Pulmonary artery endothelial cell (primary cell): ENCODE measurements at regions not wholly inside any gene's neighbourhood (a gene's known extent, or its start where the extent isn't known, plus 50 kb on each side); places are given as distances from the start of the nearest gene placed in this dataset.

Source experiments
- DNase-seq: peaks from one replicate; pipeline ENCODE4 v3.0.0-alpha.2; 2011; ENCODE audit warnings: low read depth, low spot score

DNA sequence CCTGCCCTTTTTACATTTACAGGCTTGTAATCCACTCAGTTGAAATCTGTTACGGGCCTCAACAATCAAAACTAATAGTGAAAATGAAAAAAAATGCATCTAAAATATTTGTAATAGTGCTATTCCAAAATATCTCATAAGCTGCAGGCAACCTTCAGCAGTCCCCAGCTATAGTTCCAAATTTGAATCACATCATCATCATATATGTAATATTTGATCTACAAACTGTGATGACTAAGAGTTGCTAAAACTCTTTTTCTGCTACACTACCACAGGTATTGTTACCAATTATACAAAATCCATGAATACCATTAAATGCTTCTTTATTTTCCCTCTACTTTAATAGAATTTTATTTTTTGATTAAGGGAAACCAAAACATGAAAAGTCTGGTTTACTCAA is 121.4 kb upstream of the RFC3 start:
- no peak for DNase-seq

GRCh38 chr13:33697926-33698325 is 120.0 kb upstream of the RFC3 start:
- DNase-seq, result no peak

- no peak for DNase-seq
Measured at GRCh38 chr13:33707449-33707848, 110.5 kb upstream of the RFC3 start.

DNA sequence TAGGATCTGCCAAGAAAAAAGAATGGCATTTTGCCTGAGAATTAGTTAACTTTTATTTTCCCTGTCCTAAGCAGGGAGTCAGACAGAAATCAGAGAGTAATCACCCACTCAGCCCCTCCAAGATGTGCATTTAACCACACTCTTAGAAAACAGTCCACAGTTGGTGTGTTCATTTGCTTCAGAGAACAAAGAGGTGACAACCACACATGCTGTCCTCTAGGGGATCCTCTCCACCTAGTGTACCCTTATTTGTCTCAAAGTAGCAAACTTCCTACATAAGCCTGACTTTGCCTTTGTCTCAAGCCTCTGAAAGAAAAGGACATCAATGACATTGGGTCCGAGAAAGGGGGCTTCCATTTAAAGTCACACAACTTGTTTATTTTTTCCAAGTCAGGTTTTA is 107.0 kb upstream of the RFC3 start:
- no peak for DNase-seq

- no peak for DNase-seq
Measured at GRCh38 chr13:33711436-33711835, 106.5 kb upstream of the RFC3 start.

GRCh38 chr13:33717775-33718174 is 100.2 kb upstream of the RFC3 start:
- DNase-seq, result no peak

GRCh38 chr13:33721724-33722123 is 96.2 kb upstream of the RFC3 start:
- DNase-seq, result no peak

- DNase-seq, result no peak
Measured at GRCh38 chr13:33722216-33722915, 95.6 kb upstream of the RFC3 start.

- no peak for DNase-seq
Measured at GRCh38 chr13:33723365-33723764, 94.6 kb upstream of the RFC3 start.

- DNase-seq, result peak; percentile 68
Measured at GRCh38 chr13:33723772-33724435, 94.0 kb upstream of the RFC3 start.

DNA sequence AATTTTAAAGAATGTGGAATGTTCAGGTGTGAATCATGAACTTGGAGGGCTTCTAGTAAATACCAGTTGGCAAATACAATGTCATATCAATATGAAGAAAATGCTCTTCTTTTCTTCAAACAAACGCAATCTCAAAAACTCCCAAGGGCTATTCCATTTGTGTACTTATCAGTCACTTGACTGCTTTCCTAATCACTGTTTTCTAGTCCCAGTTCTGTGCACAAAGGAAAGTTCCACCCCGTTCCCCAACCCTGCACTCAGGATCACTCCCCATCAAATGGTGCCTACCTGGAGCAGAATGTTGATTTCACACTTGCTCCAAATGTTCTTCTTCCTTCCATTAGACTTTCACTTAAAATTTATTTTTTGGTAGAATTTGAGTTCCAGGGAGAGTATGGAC is 92.6 kb upstream of the RFC3 start:
- no peak for DNase-seq

GRCh38 chr13:33727297-33728083 is 90.5 kb upstream of the RFC3 start:
- DNase-seq, result no peak

GRCh38 chr13:33728271-33729037 is 89.5 kb upstream of the RFC3 start:
- DNase-seq, result no peak

DNA sequence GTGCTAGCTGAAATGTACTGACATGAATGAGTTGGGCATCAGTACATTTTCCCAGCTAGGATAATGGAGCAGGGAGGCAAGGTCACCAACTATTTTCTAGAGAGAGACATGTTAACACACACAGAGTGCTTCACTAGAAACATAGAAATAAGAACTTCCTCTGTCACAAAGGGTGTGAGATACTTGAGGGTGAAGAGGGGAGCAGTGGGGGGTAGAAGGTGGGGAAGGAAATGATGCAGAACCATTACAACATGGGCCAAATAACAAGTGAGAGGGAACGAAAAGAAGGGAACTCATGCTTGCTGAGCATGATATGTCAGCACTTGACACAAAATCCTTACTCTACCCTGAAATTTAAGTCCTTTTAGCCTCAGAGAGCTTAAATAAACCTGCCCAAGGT is 87.8 kb upstream of the RFC3 start:
- no peak for DNase-seq

- no peak for DNase-seq
Measured at GRCh38 chr13:33730619-33731018, 87.3 kb upstream of the RFC3 start.

GRCh38 chr13:33735276-33735675 is 82.7 kb upstream of the RFC3 start:
- DNase-seq, result no peak

DNA sequence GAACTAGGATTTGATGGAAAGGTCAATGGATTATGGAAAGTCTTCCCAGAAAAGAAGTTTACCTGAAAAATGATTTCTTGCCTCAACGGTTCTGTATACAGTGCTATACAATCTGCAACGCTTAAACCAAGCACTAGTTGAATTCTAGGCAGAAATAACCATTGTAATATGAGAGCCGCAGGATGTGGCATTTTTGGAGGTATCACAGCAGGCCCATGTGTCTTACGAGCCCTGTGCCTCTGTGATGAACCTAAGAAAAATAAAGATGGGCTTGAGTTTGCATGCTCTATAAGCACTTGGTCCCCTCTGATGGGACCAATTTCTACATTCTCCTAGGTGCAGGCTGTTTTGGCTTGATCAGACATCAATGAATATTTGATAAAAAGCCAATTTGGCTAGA is 78.7 kb upstream of the RFC3 start:
- DNase-seq, result no peak

DNA sequence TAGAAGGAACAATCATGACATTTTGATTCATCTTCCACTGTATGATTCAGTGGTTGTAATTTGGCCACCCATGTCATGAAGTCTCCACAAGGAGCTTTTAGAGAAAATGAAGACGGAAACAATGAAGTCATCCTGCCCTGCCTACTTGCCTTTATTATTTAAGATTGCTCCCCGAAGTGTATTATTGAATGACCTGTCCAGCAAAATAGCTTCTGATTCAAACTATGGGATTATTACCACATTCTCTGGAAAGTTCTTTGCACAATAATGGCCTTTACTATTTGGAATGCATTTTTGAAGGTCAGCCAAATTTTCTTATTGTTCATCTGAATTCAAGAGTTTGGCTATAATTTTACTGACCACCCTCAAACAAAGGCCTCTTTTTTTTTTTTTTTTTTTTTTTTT is 77.8 kb upstream of the RFC3 start:
- DNase-seq, result no peak

- DNase-seq, result no peak
Measured at GRCh38 chr13:33742321-33742720, 75.6 kb upstream of the RFC3 start.

- no peak for DNase-seq
Measured at GRCh38 chr13:33743438-33744368, 74.2 kb upstream of the RFC3 start.
